ENCODE measurements at regions not wholly inside any gene's neighbourhood (a gene's known extent, or its start where the extent isn't known, plus 50 kb on each side); places are given as distances from the start of the nearest gene placed in this dataset.

DNA sequence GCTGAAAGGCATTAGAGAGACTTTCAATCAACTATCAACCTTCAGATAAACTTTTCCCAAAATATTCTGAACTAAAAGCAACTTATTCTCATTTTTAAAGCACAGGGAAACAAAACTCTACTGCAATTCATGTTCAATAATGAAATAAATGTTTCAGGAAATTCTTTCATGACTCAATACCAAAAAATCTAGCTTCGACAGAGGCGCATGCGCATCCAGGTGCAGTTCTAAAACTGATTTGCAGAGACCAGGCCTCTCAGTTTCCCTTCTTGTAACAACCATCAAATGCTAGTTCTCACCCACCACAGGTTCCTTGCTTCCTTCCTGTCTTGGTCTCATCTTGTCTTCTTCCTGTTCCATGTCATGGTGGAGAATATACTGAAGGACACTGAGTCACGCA, 55.3 kb upstream of the NRBF2 start:
- TF ChIP-seq, protein P1, sequence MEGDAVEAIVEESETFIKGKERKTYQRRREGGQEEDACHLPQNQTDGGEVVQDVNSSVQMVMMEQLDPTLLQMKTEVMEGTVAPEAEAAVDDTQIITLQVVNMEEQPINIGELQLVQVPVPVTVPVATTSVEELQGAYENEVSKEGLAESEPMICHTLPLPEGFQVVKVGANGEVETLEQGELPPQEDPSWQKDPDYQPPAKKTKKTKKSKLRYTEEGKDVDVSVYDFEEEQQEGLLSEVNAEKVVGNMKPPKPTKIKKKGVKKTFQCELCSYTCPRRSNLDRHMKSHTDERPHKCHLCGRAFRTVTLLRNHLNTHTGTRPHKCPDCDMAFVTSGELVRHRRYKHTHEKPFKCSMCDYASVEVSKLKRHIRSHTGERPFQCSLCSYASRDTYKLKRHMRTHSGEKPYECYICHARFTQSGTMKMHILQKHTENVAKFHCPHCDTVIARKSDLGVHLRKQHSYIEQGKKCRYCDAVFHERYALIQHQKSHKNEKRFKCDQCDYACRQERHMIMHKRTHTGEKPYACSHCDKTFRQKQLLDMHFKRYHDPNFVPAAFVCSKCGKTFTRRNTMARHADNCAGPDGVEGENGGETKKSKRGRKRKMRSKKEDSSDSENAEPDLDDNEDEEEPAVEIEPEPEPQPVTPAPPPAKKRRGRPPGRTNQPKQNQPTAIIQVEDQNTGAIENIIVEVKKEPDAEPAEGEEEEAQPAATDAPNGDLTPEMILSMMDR (IDR thresholded peaks at IDR 0.05; ENCODE audit: unreplicated experiment), result no peak
- Mint-ChIP-seq H3K27me3 (ENCODE audit: unreplicated experiment) (no peaks in the 10 kb centered on the region), H3K4me3 (ENCODE audit: unreplicated experiment) (no peak overlapping the region), H3K27ac (ENCODE audit: unreplicated experiment) (no peak overlapping the region), H3K9me3 (ENCODE audit: unreplicated experiment) (no peaks in the 10 kb centered on the region), H3K4me1 (ENCODE audit: unreplicated experiment) (peaks cover 5% of the 10 kb centered on the region), H3K36me3 (ENCODE audit: low read depth, unreplicated experiment) (no peaks in the 10 kb centered on the region)
- no peak for DNase-seq (ENCODE audit: low spot score)

DNA sequence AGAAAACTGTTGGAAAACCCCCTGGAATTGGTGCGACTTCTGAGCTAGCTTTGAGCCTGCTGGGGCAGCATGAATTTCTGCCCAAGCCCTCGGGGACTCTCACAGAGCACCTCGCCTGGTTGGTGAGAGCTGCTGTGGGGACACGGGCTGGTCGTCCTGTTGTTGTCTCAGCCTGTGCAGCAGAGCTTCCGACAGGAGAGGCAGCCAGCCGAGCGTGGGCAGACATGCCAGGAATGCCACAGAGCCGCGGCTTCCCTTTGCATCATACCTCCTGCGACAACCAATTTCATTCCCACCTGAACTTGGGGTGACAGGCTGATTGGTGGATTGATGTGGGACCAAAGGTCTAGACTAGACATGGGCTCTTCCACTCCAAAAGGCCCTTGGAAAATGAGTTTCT, 60.2 kb upstream of the NRBF2 start:
- no peak for DNase-seq (ENCODE audit: low spot score)
- Mint-ChIP-seq H3K4me3 (ENCODE audit: unreplicated experiment) (no peak overlapping the region), H3K4me1 (ENCODE audit: unreplicated experiment) (peaks cover 4% of the 10 kb centered on the region), H3K9me3 (ENCODE audit: unreplicated experiment) (no peaks in the 10 kb centered on the region), H3K36me3 (ENCODE audit: low read depth, unreplicated experiment) (no peaks in the 10 kb centered on the region), H3K27ac (ENCODE audit: unreplicated experiment) (no peak overlapping the region), H3K27me3 (ENCODE audit: unreplicated experiment) (no peaks in the 10 kb centered on the region)
- TF ChIP-seq, protein P1 (IDR thresholded peaks at IDR 0.05; ENCODE audit: unreplicated experiment), result no peak

DNA sequence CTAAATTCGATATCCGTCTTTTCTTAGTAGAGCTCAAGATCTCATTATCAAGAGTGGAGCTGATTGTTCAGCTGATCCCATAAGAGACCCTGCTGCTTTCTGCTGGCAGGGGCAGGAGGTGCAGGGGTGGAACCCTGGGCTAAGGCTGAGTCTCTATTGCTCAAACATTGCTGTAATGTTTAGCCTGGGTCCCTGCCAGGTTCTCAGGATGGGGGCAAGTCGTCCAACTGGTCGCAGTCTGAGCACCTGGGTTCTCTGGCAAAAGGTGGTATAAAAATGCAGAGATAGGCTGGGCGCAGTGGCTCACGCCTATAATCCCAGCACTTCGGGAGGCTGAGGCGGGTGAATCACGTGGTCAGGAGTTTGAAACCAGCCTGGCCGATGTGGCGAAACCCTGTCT, 62.0 kb upstream of the NRBF2 start:
- Mint-ChIP-seq H3K9me3 (ENCODE audit: unreplicated experiment) (no peaks in the 10 kb centered on the region), H3K27me3 (ENCODE audit: unreplicated experiment) (no peaks in the 10 kb centered on the region), H3K27ac (ENCODE audit: unreplicated experiment) (no peak overlapping the region), H3K4me3 (ENCODE audit: unreplicated experiment) (no peak overlapping the region), H3K4me1 (ENCODE audit: unreplicated experiment) (no peaks in the 10 kb centered on the region), H3K36me3 (ENCODE audit: low read depth, unreplicated experiment) (no peaks in the 10 kb centered on the region)
- TF ChIP-seq, protein P1 (IDR thresholded peaks at IDR 0.05; ENCODE audit: unreplicated experiment), result no peak
- no peak for DNase-seq (ENCODE audit: low spot score)

DNA sequence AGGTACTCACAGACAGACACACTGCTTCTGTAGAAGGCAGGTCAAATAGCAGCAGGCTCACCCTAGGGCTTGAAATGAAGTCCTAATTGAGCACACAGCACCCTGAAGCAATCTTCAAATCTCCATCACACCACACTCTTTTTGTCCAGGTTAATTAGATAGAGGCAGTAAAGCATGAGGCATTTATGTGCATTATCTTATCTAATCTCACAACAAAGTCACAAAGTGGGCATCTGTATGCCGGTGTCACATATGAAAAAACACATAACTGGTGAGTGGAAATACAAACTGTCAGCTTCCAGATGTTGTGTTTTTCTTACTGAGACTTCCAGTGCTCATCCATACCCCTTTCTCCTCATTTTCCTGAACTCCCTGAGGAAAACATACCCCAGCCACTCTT, 63.8 kb upstream of the NRBF2 start:
- Mint-ChIP-seq H3K4me3 (ENCODE audit: unreplicated experiment) (no peak overlapping the region), H3K4me1 (ENCODE audit: unreplicated experiment) (peaks cover 3% of the 10 kb centered on the region), H3K9me3 (ENCODE audit: unreplicated experiment) (no peaks in the 10 kb centered on the region), H3K27ac (ENCODE audit: unreplicated experiment) (no peak overlapping the region), H3K36me3 (ENCODE audit: low read depth, unreplicated experiment) (no peaks in the 10 kb centered on the region), H3K27me3 (ENCODE audit: unreplicated experiment) (no peaks in the 10 kb centered on the region)
- DNase-seq (ENCODE audit: low spot score), result no peak
- TF ChIP-seq, protein P1 (IDR thresholded peaks at IDR 0.05; ENCODE audit: unreplicated experiment), result no peak

DNA sequence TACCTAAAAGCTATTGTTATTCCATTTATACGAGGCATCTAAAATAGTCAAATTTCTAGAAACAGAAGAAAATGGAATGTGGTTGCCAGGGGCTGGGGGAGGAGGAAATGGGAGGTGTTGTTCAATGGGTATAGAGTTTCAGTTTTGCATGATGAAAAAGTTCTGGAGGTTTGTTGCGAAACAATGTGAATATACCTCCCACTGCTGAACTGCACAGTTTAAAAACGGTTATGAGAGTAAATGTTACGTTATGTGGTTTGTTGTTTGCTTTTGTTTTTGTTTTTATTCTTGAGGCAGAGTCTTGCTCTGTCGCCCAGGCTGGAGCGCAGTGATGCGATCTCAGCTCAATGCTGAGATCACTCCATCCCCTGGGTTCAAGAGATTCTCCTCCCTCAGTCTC, 64.9 kb upstream of the NRBF2 start:
- H3K4me1 Mint-ChIP-seq (ENCODE audit: unreplicated experiment), result peaks cover 3% of the 10 kb centered on the region

More for the DNA sequence above, 64.9 kb upstream of the NRBF2 start:
- TF ChIP-seq, protein P1 (IDR thresholded peaks at IDR 0.05; ENCODE audit: unreplicated experiment), result no peak
- Mint-ChIP-seq H3K4me3 (ENCODE audit: unreplicated experiment) (no peak overlapping the region), H3K9me3 (ENCODE audit: unreplicated experiment) (no peaks in the 10 kb centered on the region), H3K27me3 (ENCODE audit: unreplicated experiment) (no peaks in the 10 kb centered on the region), H3K27ac (ENCODE audit: unreplicated experiment) (no peak overlapping the region), H3K36me3 (ENCODE audit: low read depth, unreplicated experiment) (no peaks in the 10 kb centered on the region)
- DNase-seq (ENCODE audit: low spot score), result no peak

Measured in endothelial cell (in vitro differentiated cells).